SK-N-SH treated with all-trans-retinoic acid at 6 μM for 48 hours (cell line): ENCODE measurements at regions not wholly inside any gene's neighbourhood (a gene's known extent, or its start where the extent isn't known, plus 50 kb on each side); places are given as distances from the start of the nearest gene placed in this dataset.

Experiments used
- CREB5 ChIP-seq: fragments of 250-450 bp; sonication (Bioruptor Pico); IDR thresholded peaks from 2 replicates; pipeline ENCODE4 v1.5.1; 2020; ENCODE audit warnings: low read depth, mild to moderate bottlenecking, moderate library complexity
- ZC3H10 ChIP-seq: fragments of 250-450 bp; sonication (Bioruptor Pico); IDR thresholded peaks from 2 replicates; pipeline ENCODE4 v1.5.1; 2021; ENCODE audit warnings: mild to moderate bottlenecking, moderate library complexity
- ZNF70 ChIP-seq: fragments of 450-650 bp; formaldehyde crosslinking; IDR thresholded peaks from 2 replicates; pipeline ENCODE4 v1.5.0; 2020; ENCODE audit warnings: mild to moderate bottlenecking, moderate library complexity

- TF ChIP-seq CREB5 (no peak), ZC3H10 (CRISPR knock-in tag) (no peak), ZNF70 (CRISPR knock-in tag) (no peak)
Measured at GRCh38 chr2:121860033-121860757, 104.7 kb downstream of the TSN start.
